ENCODE measurements at regions not wholly inside any gene's neighbourhood (a gene's known extent, or its start where the extent isn't known, plus 50 kb on each side); places are given as distances from the start of the nearest gene placed in this dataset.

- DNase-seq: no peak
Observed at GRCh38 chr3:42037318-42037945, 53.7 kb upstream of the TRAK1 start.

GRCh38 chr3:42036483-42036823 is 54.7 kb upstream of the TRAK1 start:
- DNase-seq: peak; percentile 3

- no peak for DNase-seq
Observed at GRCh38 chr3:42035816-42036482, 55.2 kb upstream of the TRAK1 start.

- DNase-seq: no peak
Observed at GRCh38 chr3:42035007-42035406, 56.1 kb upstream of the TRAK1 start.

DNA sequence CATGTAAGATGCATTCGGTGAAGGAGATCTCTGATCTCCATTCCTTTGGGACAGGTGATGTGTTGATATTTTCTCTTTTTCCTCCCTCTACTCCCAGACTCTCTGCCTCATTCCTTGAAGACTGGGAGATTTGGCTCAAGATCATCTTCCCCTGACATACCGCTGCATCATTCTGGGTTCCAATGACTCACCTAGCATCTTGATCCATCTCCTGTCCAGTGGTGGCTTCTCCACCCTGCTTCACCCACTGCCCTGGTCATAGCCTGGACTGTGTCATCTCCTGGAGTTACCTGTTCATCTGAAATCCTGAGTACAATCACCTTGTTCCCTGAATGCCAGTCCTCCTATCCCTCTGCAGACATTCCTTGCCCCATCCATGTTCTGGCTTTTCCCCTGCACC is 57.4 kb upstream of the TRAK1 start:
- no peak for DNase-seq

DNA sequence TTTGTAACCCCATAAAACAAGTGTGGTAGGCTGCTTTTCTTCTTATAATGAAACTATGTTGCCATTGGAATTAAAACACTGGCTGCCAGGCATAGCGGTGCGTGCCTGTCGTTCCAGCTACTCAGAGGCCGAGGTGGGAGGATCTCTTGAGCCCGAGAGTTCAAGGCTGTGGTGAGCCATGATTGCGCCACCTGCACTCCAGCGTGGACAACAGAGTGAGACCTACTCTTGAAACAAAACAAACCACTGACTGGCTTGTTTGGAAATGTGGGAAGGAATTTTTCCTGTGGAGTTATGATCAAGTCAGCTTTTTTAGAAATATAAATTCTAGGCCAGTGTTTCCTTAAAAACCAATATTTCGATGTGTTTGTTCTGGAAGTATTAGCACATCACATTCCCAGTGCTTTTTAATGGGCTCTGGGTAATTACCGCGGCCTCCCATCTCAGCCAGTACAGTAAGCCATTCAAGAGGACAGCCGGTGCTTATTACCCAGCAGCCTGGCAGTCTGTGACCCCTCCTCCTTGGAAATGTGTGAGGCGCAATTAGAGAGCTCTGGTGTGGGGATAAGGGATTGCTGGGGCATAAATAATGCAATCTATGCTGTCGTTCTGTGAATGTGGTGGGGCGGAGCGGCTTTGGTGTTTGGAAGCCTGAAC is 58.3 kb upstream of the TRAK1 start:
- DNase-seq: no peak

DNA sequence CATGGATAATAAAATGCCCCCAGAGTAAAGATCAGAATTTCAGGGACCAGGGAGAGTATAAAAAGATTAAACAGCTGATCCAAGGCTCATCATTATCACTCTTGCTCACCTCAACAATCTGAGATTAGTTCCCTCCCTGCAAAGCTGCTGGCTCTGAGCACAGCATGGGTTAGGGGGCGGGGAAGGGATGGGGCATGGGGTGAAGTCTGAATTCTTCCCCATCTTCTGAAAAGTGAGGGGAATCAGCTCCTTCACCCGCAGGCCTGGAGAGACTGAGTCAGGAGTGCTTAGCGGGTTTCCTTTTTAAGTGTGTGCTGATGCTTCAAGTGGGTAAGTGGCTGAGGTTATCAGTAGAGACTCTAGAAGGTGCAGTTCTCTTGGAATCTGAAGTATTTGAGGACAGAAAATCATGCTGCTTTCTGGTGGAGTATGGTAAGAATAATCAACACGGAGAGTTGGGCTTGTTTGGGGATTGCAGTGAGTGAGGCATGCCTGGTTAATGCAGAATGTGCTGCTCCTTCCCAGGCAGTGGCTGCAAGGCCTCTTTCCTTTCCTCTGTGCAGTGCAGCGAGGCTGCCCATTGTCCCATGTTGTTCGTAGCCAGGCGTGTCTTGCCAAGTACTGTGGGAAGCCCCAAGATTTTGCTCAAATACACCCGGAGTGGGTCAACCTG is 59.2 kb upstream of the TRAK1 start:
- no peak for DNase-seq

DNA sequence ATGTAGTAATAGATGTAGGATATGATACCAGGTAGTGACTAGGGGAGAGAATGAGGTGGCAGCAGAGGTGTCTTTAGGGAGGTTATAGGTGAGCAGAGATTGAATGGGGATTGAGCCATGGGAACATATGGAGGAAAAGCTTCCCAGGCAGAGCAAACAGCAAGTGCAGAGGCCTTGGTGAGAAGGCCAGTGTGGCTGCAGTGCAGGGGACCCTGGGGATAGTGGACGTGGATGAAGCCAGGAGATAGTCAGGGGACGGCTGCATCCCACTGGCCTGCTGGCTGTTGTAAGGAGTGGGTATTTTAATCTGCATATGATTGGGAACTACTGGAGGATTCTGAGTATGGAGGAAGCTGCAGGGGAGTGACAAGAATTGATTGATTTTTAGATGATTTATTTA is 62.7 kb upstream of the TRAK1 start:
- DNase-seq: no peak

DNA sequence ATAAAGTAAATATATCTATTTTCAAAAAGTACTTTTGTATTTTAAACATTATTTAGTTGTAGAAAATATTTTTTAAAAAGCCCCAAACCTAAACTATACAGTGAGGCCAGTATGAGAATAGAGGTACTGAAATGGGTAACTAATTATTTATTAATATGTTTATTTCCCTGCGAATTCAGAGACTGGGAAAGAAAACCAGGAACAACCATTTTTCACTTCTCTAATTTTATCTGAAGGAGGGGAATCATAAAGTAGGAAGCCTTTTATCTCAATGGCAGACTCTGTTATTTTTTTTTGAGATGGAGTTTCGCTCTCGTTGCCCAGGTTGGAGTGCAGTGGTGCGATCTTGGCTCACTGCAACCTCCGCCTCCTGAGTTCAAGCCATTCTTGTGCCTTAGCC is 63.6 kb upstream of the TRAK1 start:
- DNase-seq: no peak

GRCh38 chr3:42025370-42026138 is 63.7 kb upstream of the ULK4 start:
- peak; percentile 85 for DNase-seq

GRCh38 chr3:42024591-42025351 is 62.9 kb upstream of the ULK4 start:
- DNase-seq: peak; percentile 5

DNA sequence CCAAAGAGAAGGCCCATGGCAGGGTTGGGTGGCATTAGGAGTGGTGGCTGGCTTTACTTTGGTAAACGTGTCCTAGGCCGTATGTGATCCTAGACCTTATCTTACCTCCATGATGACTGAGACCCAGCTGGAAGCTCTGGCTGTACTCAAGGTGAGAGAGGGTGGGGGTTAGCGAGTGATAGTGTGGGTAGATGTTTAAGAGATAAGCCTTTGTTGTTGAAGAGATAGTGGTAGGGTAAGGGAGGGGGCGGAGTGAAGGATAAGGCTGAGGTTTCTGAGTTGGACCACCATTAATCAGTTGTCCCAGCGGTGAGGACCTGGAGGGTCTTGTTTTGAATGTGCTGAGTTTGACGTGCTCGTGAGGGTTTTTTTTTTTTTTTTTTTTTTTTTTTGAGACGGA is 61.5 kb upstream of the ULK4 start:
- DNase-seq: no peak

DNA sequence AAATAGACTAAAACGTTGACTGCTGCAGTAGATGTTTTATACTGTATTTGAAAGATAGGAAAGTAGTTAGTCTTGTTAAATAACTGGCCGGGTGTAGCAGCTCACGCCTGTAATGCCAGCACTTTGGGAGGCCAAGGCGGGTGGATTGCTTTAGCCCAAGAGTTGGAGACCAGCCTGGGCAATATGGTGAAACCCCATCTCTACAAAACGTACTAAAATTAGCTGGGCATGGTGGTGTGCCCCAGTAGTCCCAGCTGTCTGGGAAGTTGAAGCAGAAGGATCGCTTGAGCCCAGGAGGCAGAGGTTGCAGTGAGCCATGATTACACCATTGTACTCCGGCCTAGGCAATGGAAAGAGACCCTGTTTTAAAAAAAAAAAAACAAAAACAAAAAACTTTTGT is 60.5 kb upstream of the ULK4 start:
- DNase-seq: no peak

DNA sequence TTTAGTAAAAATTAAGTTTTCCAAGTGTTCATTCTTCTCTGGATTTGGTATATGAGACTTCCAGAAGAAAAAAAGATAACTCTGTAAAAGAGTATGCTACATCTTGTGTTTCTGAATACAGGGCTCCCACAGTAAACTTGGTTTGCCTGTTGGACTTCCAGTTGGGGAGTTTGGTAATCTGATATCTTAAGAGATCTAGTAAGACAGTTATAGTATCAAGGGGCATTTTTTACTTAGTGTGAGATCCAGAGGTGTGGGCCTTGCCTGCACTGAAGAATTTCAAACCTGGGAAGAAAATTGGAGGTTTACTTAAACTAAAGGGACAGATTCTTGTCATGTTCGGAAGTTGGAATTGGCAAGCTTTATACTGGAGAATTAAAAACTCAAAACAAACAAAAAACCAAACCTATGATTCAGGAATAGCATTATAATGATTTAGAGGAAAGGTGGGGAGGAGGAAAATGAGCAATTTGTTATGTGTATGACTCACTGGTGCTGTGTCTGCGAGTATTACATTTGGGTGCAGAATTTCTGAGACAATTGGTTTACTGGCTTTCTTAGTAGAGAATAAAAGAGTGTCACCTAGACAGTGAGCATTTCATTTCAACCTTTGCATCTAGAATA is 58.9 kb upstream of the ULK4 start:
- peak; percentile 0 for DNase-seq

- DNase-seq: no peak
Observed at GRCh38 chr3:42019953-42020260, 58.0 kb upstream of the ULK4 start.

GRCh38 chr3:42019144-42019952 is 57.4 kb upstream of the ULK4 start:
- DNase-seq: no peak

DNA sequence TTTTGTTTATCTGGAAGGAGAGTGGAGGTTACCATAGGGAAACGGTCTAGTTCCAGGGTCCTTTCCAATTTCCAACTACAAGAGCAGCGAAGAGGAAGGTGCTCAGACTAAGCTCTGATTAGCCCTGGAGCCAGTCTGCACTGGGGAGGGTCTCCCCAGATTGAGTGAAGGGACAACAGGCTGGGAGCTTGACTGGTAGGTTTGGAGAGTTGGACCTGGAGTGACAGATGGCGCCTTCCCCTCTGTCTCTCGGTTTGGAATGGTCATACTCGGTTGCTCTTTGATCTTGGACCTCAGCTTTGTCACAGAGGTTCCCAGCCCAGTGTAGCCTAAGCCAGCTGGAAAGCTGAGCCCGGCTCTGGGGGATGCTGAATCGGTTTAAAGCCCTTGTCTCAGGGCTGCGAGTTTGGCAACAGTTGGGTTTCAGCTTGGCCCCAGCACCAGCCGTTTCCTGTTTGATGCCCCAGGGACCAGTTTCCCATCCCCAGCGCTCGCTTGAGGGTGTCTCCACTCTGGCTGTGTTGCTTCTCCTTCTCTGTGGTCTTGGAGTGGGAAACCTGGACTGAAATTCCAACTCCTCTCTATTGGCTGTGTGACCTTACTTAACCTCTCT is 53.1 kb upstream of the ULK4 start:
- no peak for DNase-seq

DNA sequence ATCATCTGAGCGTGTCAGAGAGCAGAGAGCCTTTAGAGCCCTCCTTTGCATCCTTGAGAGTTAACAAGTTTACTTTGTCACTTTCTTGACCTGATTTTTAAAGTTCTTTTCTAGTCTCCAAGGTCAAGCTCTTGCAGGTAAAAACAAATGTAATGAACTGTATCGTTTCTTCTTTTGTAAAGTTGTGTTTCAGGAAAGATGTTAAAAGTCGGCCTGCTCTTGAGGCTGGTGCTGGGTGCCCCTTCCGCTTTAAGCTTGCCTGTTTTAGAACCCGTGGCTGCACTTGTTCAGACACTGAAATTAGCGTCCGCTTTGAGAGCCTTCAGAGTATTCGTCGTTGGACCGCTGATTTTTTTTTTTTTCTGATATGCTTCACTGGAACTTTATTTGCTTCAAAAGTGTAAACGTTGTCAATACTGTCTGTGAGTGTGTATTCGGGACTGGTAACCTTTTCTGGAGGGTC is 52.6 kb upstream of the ULK4 start:
- DNase-seq: peak; percentile 15

DNA sequence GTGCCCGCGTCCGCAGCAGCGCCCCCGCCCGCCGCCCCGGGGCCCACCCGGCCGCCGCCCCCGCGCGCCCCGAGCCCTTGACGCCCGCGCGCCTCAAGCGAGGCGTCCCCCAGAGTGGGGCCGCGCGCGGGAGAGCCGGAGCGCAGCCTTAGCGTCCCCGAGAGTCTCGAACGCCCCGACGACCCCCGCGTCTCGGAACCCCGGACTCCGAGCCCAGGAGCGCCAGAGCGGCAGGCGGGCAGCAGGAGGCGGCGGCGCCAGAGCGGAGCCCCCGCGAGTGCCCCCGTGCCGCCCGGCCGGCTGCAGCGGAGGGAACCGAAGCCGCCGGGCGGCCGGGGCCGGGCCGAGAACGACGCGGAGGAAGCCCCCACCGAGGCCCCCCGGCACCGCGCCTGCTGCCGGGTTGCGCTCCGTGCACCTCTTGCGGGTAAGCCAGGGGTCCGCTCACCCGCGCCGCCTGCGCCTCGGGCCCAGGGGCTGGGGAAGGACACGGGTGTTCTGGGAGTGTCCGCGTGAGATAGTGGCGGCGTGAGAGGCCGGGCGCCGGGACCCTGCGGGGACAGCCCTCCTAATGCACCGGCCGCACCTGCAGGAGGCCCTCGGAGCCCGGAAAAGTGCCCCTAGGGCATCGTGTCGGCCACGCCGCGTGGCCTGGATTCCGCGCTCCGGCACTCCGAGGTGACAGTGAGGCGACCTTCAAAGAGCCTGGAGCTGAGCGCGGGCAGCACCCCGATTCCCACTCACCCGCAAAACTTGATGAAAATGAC is 52.0 kb upstream of the ULK4 start:
- DNase-seq: peak; percentile 33

Data from DMS53 (cell line).